NCI-H2227 (cell line): ENCODE measurements at regions not wholly inside any gene's neighbourhood (a gene's known extent, or its start where the extent isn't known, plus 50 kb on each side); places are given as distances from the start of the nearest gene placed in this dataset.

ENCODE experiments used
- DNase-seq: peaks from one replicate; lab custom pipeline; 2025; ENCODE audit not compliant: unreplicated experiment; lab: John Stamatoyannopoulos, UW

DNA sequence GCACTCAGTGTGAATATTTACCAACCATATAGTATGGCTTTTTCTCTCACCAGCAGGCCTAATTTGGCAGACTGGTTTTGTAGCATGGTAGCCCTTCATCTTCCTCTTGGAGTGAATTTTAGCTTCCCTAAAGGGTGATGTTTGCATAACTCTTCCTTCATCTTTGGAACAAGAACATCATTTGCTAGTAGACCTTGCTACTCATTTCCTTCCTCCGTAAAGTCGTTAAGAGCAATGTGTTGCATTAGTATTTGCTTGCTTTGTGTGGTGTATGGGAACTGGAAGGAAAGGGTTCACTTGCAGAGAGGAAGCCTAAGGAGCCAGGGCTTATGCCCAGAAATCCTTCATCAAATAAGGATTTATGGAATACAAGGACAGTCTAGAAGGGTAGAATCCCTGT lies 50.2 kb upstream of the PGRMC2 start:
- no peak for DNase-seq
